Cardiac fibroblast (primary cell): ENCODE measurements at regions not wholly inside any gene's neighbourhood (a gene's known extent, or its start where the extent isn't known, plus 50 kb on each side); places are given as distances from the start of the nearest gene placed in this dataset.
"Not testable (repeated sequence)": the region's sequence is repeated elsewhere in the genome, so short reads cannot be mapped to it uniquely, and the experiment has no call there.

Experiments
- DNase-seq, 2 donors: peaks; one replicate each; pipeline versions ENCODE4 v3.0.0 to v3.0.0-alpha.2; 2010; ENCODE audit warnings: low read depth in 2 of 2
- H3K4me3 ChIP-seq, 2 donors: replicated peaks in 1 of 2; 1 replicate in 1 of 2; 2 replicates in 1 of 2; pipeline ENCODE4 v1.5.1; 2011; ENCODE audit warnings: low read depth in 2 of 2, low read length in 2 of 2, mild to moderate bottlenecking in 2 of 2, moderate library complexity in 1 of 2
- CTCF ChIP-seq: IDR thresholded peaks from one replicate; pipeline ENCODE4 v1.5.1; 2011; ENCODE audit warnings: low read depth, mild to moderate bottlenecking, low read length, inconsistent platforms

GRCh38 chr22:33124471-33124870 lies 66.3 kb upstream of the SYN3 start:
- H3K4me3 ChIP-seq = no peak overlapping the region
- no peak for TF ChIP-seq CTCF
- DNase-seq = no peak

GRCh38 chr22:33122439-33122838 lies 64.3 kb upstream of the SYN3 start:
- not testable (repeated sequence) for H3K4me3 ChIP-seq
- DNase-seq = peak in 1 of 2 donors; percentile 33

- H3K4me3 ChIP-seq = no peak overlapping the region
- no peak for TF ChIP-seq CTCF
- DNase-seq = no peak
Measured at GRCh38 chr22:33119044-33119443, 60.9 kb upstream of the SYN3 start.

GRCh38 chr22:33117821-33118220 lies 59.6 kb upstream of the SYN3 start:
- no peak overlapping the region for H3K4me3 ChIP-seq
- TF ChIP-seq CTCF = no peak
- no peak for DNase-seq

GRCh38 chr22:33116841-33117547 lies 58.8 kb upstream of the SYN3 start:
- H3K4me3 ChIP-seq = no peak overlapping the region
- no peak for DNase-seq
- TF ChIP-seq CTCF = no peak

- no peak for TF ChIP-seq CTCF
- H3K4me3 ChIP-seq = no peak overlapping the region
- DNase-seq = no peak
Measured at GRCh38 chr22:33114565-33114964, 56.4 kb upstream of the SYN3 start.

- no peak for TF ChIP-seq CTCF
- no peak for DNase-seq
- no peak overlapping the region for H3K4me3 ChIP-seq
Measured at GRCh38 chr22:33112580-33112979, 54.4 kb upstream of the SYN3 start.
